Activated CD4-positive, alpha-beta T cell treated with anti-CD3 and anti-CD28 coated beads, Interleukin-2, amount 10 ng/mL, durations not matched to agents 24 days and 14 days (primary cell): ENCODE measurements at regions not wholly inside any gene's neighbourhood (a gene's known extent, or its start where the extent isn't known, plus 50 kb on each side); places are given as distances from the start of the nearest gene placed in this dataset.

Source experiments
- DNase-seq: peaks from one replicate; pipeline ENCODE4 v3.0.0; 2022
- H3K27ac Mint-ChIP-seq: one replicate; pipeline ENCODE4 v1.8.0; 2022; ENCODE audit warnings: mild to moderate bottlenecking, mixed read lengths
- H3K27me3 Mint-ChIP-seq: one replicate; pipeline ENCODE4 v1.8.0; 2022; ENCODE audit warnings: mixed read lengths
- H3K36me3 Mint-ChIP-seq: one replicate; pipeline ENCODE4 v1.8.0; 2022; ENCODE audit warnings: low read depth, mild to moderate bottlenecking, mixed read lengths
- H3K4me1 Mint-ChIP-seq: one replicate; pipeline ENCODE4 v1.8.0; 2021; ENCODE audit warnings: mixed read lengths
- H3K4me3 Mint-ChIP-seq: one replicate; pipeline ENCODE4 v1.8.0; 2022; ENCODE audit warnings: mild to moderate bottlenecking, moderate library complexity, mixed read lengths
- H3K9me3 Mint-ChIP-seq: one replicate; pipeline ENCODE4 v1.8.0; 2021; ENCODE audit warnings: mixed read lengths
- intact Hi-C: fragments of 100-400 bp; cut with micrococcal nuclease; formaldehyde crosslinking; loops from one replicate; pipeline ENCODE4 v1.15.1; 2023

DNA sequence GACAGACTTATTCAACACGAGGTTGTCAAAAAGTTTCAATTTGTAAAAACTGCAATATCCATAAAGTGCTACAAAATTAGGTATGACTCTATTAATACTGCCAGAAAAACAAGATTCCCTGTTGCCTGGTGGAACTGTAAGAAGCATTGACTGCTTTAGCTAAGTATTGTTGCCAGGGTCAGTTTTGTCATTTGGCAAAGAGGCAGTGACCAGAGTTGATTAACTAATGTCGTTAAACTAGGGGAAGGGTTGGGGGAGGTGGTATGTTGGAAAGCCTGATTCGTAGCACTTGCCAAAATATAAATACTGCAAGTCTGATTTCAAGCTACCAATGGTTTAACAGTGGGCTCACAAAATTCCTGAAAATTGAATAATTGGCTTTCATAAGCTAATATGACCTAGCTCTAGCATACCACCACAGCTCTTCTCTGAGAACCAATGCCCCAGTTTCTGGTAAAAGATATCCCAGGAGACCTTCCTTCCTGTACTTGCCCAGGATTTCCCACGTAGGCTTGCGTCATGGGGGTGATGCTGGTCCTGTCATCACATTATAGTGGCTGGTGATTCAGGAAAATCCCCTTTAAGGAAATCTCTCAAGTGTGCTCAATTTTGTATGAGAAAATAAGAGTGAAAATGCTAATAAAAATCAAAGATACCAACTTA lies 266.4 kb upstream of the TBC1D5 start:
- Mint-ChIP-seq H3K4me3 (no peak overlapping the region), H3K27me3 (no peaks in the 10 kb centered on the region), H3K36me3 (no peaks in the 10 kb centered on the region), H3K27ac (no peak overlapping the region), H3K4me1 (no peaks in the 10 kb centered on the region), H3K9me3 (no peaks in the 10 kb centered on the region)
- intact Hi-C loops, result no loop called here
- no peak for DNase-seq

GRCh38 chr3:18007980-18008379 lies 265.5 kb upstream of the TBC1D5 start:
- H3K9me3 Mint-ChIP-seq, result no peaks in the 10 kb centered on the region
- no peaks in the 10 kb centered on the region for H3K4me1 Mint-ChIP-seq
- no peak overlapping the region for H3K4me3 Mint-ChIP-seq
- H3K27ac Mint-ChIP-seq, result no peak overlapping the region
- no peaks in the 10 kb centered on the region for H3K27me3 Mint-ChIP-seq
- no peak for DNase-seq
- H3K36me3 Mint-ChIP-seq, result no peaks in the 10 kb centered on the region
- intact Hi-C loops, result no loop called here

DNA sequence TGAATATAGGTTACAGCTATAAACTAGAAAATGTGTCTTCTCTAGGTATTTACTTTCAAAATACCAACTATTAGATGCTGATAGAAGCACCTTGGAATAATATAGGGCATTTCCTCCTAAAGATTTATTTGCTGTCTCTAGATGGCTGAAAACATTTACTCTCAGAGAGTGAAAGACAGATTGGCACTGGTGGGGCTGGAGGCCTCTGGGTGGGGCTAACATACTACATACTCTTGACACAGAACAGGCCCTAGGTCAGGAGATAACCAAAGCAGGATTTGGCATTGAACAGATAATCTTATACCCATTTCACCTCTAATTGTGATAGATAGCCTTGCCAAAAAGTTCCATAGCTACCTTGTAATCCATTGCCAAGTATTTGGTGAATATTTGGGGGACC lies 253.3 kb upstream of the TBC1D5 start:
- intact Hi-C loops, result no loop called here
- no peak overlapping the region for H3K4me3 Mint-ChIP-seq

DNA sequence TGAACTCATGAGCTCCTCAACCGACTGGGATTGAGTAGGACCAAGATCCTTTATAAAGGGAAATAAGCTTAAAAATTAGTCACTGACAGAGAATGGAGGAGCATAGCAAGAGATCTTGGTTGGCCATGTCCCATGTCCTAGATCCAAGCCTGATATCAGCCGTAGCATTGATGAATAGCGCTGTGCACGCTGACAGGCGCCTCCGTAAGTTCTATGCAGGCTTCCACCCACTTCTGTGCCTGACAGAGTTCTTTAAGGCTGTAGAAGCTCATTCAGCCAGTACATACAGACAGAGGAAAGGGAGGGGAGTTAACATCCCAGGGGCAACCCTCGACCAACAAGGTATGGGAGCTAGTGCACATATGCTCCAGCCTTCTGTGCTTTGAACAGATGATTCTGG lies 251.7 kb upstream of the TBC1D5 start:
- Mint-ChIP-seq H3K4me1 (no peaks in the 10 kb centered on the region), H3K9me3 (peaks cover 6% of the 10 kb centered on the region), H3K4me3 (no peak overlapping the region), H3K36me3 (no peaks in the 10 kb centered on the region), H3K27me3 (peaks cover 7% of the 10 kb centered on the region), H3K27ac (no peak overlapping the region)
- DNase-seq, result no peak
- intact Hi-C loops, result no loop called here

More for the DNA sequence above, 253.3 kb upstream of the TBC1D5 start:
- H3K27me3 Mint-ChIP-seq, result peaks cover 7% of the 10 kb centered on the region
- H3K4me1 Mint-ChIP-seq, result no peaks in the 10 kb centered on the region
- DNase-seq, result no peak
- no peaks in the 10 kb centered on the region for H3K36me3 Mint-ChIP-seq
- peaks cover 6% of the 10 kb centered on the region for H3K9me3 Mint-ChIP-seq
- H3K27ac Mint-ChIP-seq, result no peak overlapping the region

DNA sequence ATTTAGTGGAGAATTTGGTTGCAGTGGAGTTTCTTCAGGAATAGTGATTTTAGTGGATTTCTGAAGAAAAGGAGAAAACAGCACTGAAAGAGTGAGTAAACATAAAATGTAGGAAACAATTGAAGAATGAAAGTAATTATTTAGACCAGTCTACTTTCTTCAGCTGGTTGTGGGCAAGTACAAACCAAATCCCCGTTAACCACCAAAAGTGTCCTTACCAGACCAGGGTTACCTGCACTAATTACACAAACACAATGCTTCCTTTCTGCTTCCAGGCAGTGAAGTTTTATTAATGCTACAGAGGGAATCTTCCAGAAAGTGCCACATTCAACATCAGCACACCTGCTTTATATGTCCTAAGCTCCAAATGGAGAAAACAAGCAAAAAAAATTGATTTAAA lies 248.0 kb upstream of the TBC1D5 start:
- no peak overlapping the region for H3K27ac Mint-ChIP-seq
- peaks cover 8% of the 10 kb centered on the region for H3K27me3 Mint-ChIP-seq
- peaks cover 6% of the 10 kb centered on the region for H3K9me3 Mint-ChIP-seq
- no peaks in the 10 kb centered on the region for H3K36me3 Mint-ChIP-seq
- intact Hi-C loops, result no loop called here
- H3K4me1 Mint-ChIP-seq, result no peaks in the 10 kb centered on the region
- no peak for DNase-seq
- H3K4me3 Mint-ChIP-seq, result no peak overlapping the region

GRCh38 chr3:17986348-17986816 lies 244.0 kb upstream of the TBC1D5 start:
- intact Hi-C loops, result no loop called here
- Mint-ChIP-seq H3K9me3 (peaks cover 4% of the 10 kb centered on the region), H3K27me3 (peaks cover 12% of the 10 kb centered on the region), H3K27ac (no peak overlapping the region), H3K4me1 (no peaks in the 10 kb centered on the region), H3K36me3 (no peaks in the 10 kb centered on the region), H3K4me3 (no peak overlapping the region)
- no peak for DNase-seq

DNA sequence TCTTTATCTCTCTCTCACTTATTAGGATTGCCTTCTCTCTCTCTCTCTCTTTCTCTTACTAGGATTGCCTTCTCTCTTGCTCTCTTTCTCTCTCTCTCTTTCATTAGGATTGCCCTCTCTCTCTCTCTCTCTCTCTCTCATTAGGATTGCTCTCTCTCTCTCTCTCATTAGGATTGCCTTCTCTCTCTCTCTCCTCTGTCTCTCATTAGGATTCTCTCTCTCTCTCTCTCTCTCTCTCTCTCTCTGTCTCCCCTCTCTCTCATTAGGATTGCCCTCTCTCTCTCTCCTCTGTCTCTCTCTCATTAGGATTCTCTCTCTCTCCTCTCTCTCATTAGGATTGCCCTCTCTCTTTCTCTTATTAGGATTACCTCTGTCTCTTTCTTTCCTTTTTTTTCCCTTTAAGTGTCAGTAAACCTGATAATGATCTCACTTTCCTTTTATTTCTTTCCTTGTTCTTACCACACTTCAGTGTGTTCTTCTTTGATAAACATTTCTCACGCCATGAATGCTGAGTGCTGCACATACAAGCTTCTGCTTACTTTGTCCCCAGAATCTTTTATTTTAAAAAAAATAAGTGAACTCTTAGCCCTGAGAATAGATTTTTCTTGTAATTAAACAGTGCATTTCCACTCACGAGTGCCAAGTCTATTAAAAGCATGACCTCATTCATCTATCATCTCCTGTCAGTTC lies 243.4 kb upstream of the TBC1D5 start:
- intact Hi-C loops, result no loop called here
- Mint-ChIP-seq H3K36me3 (no peaks in the 10 kb centered on the region), H3K4me1 (no peaks in the 10 kb centered on the region), H3K9me3 (no peaks in the 10 kb centered on the region), H3K27ac (no peak overlapping the region), H3K4me3 (no peak overlapping the region), H3K27me3 (peaks cover 10% of the 10 kb centered on the region)
- no peak for DNase-seq

GRCh38 chr3:17983106-17983505 lies 240.7 kb upstream of the TBC1D5 start:
- Mint-ChIP-seq H3K9me3 (no peaks in the 10 kb centered on the region), H3K36me3 (no peaks in the 10 kb centered on the region), H3K4me3 (no peak overlapping the region), H3K4me1 (no peaks in the 10 kb centered on the region), H3K27ac (no peak overlapping the region), H3K27me3 (peaks cover 18% of the 10 kb centered on the region)
- intact Hi-C loops, result no loop called here
- no peak for DNase-seq

DNA sequence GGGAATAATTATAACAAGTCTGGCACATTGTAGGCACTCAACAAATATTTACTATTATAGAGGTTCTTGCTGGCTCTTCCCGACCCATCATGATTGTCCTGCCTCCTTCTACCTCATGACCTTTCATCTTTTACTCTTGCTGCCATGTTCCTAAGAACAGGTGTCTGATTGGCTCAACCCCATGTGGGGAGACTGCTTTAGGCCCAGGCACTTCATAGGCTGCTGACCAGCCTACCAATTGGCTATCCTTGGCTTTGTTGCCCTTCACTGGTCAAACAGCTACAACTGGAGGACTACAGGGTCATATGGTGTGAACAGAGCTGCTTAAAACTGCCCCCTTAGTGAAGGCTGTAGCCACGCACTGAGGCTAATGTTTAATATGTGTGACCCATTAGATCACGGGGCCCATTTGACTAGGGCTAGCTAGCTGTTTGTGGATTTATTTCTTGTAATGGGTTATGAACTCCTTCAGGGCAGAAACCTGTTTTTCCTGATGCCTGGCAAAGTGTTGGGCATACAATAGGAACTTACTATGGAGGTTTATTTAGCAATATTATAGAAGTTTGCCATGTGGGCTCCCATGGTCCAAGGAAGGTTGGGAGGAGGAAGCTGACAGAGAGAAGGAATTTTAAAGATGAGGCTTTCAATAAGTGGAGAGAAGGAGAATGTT lies 239.9 kb upstream of the TBC1D5 start:
- no peak overlapping the region for H3K27ac Mint-ChIP-seq
- intact Hi-C loops, result no loop called here
- H3K36me3 Mint-ChIP-seq, result no peaks in the 10 kb centered on the region
- H3K9me3 Mint-ChIP-seq, result no peaks in the 10 kb centered on the region
- no peaks in the 10 kb centered on the region for H3K4me1 Mint-ChIP-seq
- no peak overlapping the region for H3K4me3 Mint-ChIP-seq
- DNase-seq, result no peak
- peaks cover 19% of the 10 kb centered on the region for H3K27me3 Mint-ChIP-seq

DNA sequence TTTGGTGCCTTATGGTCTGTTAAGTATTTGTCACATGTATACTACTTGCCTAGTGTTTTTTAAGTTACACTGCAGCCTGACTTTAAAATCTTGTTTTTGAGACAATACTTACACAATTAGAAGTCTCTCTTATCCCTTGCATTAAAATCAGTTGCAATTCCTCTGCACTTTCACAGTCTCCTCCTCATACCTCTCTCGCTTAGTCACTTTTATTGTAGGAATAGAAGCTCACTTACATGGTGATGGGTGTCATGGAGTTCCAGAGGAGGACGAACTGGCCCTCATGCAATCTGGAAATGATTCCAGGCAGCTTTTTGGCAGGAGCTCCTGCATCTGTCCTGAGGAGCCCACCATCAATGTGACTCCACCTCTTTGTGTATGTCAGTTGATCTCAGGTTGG lies 238.4 kb upstream of the TBC1D5 start:
- Mint-ChIP-seq H3K4me3 (no peak overlapping the region), H3K27ac (no peak overlapping the region), H3K36me3 (no peaks in the 10 kb centered on the region), H3K4me1 (no peaks in the 10 kb centered on the region), H3K9me3 (no peaks in the 10 kb centered on the region), H3K27me3 (peaks cover 19% of the 10 kb centered on the region)
- DNase-seq, result no peak
- intact Hi-C loops, result no loop called here

DNA sequence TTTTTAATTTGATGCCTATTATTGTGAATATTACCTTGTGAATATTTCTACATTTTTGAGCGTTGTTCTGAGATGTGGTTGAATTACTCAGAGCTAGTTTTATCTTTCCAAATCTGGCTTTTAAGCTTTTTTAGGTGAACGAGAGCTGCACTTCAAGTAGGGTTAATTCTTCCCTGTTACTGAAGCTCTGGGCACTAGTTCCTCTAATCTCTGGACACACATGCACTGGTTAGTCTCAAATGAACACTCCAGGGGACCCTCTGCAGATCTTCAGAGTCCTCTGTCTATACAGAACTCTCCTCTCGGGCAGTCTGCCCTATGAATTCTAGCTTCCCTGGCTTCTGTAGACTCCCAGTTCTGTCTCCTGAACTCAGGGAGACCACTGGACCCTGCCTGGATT lies 237.5 kb upstream of the TBC1D5 start:
- Mint-ChIP-seq H3K4me3 (no peak overlapping the region), H3K36me3 (no peaks in the 10 kb centered on the region), H3K27ac (no peak overlapping the region), H3K4me1 (no peaks in the 10 kb centered on the region), H3K9me3 (no peaks in the 10 kb centered on the region), H3K27me3 (peaks cover 21% of the 10 kb centered on the region)
- no peak for DNase-seq
- intact Hi-C loops, result no loop called here

- Mint-ChIP-seq H3K4me1 (no peaks in the 10 kb centered on the region), H3K9me3 (no peaks in the 10 kb centered on the region), H3K36me3 (no peaks in the 10 kb centered on the region), H3K27ac (no peak overlapping the region), H3K4me3 (no peak overlapping the region), H3K27me3 (peaks cover 21% of the 10 kb centered on the region)
- intact Hi-C loops, result no loop called here
- DNase-seq, result no peak
Measured at GRCh38 chr3:17979252-17979651, 236.8 kb upstream of the TBC1D5 start.

- no peak overlapping the region for H3K4me3 Mint-ChIP-seq
- intact Hi-C loops, result no loop called here
- no peaks in the 10 kb centered on the region for H3K9me3 Mint-ChIP-seq
- peaks cover 7% of the 10 kb centered on the region for H3K27me3 Mint-ChIP-seq
- DNase-seq, result peak; percentile 14
- H3K27ac Mint-ChIP-seq, result no peak overlapping the region
- H3K4me1 Mint-ChIP-seq, result no peaks in the 10 kb centered on the region
- no peaks in the 10 kb centered on the region for H3K36me3 Mint-ChIP-seq
Measured at GRCh38 chr3:17974206-17974841, 231.9 kb upstream of the TBC1D5 start.
